GM23338 (cell line): ENCODE measurements at regions not wholly inside any gene's neighbourhood (a gene's known extent, or its start where the extent isn't known, plus 50 kb on each side); places are given as distances from the start of the nearest gene placed in this dataset.

Source experiments
- ATAC-seq: fragments of 200-7000 bp; cut with Tn5 transposase; 3 replicates; pipeline ENCODE4 v1.9.1; 2020
- DNase-seq: peaks from one replicate; pipeline ENCODE4 v3.0.0-alpha.2; 2015; ENCODE audit warnings: low spot score
- H2AFZ ChIP-seq: fragments of 200-600 bp; sonication (generic); 2 replicates; pipeline ENCODE4 v1.8.0; 2016; ENCODE audit warnings: antibody characterized with exemption, mild to moderate bottlenecking, moderate library complexity
- H3F3A ChIP-seq: fragments of 200-600 bp; sonication (generic); replicated peaks from 2 replicates; pipeline ENCODE4 v1.8.0; 2017; ENCODE audit warnings: antibody characterized with exemption, mixed run types, low read depth
- H3K27ac ChIP-seq: fragments of 200-600 bp; sonication (generic); 2 replicates; pipeline ENCODE4 v1.6.1; 2016; ENCODE audit warnings: low read depth
- H3K27me3 ChIP-seq: fragments of 200-600 bp; sonication (generic); 2 replicates; pipeline ENCODE4 v1.8.0; 2016; ENCODE audit warnings: mild to moderate bottlenecking, mixed run types, moderate library complexity; ENCODE audit not compliant: insufficient read depth
- H3K36me3 ChIP-seq: fragments of 200-600 bp; sonication (generic); 2 replicates; pipeline ENCODE4 v1.8.0; 2016; ENCODE audit warnings: mild to moderate bottlenecking; ENCODE audit not compliant: insufficient read depth
- H3K4me1 ChIP-seq: fragments of 200-600 bp; sonication (generic); 2 replicates; pipeline ENCODE4 v1.8.0; 2016; ENCODE audit warnings: mild to moderate bottlenecking, moderate library complexity; ENCODE audit not compliant: insufficient read depth
- H3K4me2 ChIP-seq: fragments of 200-600 bp; sonication (generic); 2 replicates; pipeline ENCODE4 v1.7.1; 2017; ENCODE audit warnings: mixed run types
- H3K4me3 ChIP-seq: fragments of 200-600 bp; sonication (generic); 2 replicates; pipeline ENCODE4 v1.6.1; 2016; ENCODE audit warnings: mixed run types
- H3K79me2 ChIP-seq: fragments of 200-600 bp; sonication (generic); replicated peaks from 2 replicates; pipeline ENCODE4 v1.8.0; 2017; ENCODE audit warnings: mild to moderate bottlenecking; ENCODE audit not compliant: insufficient read depth
- H3K9me2 ChIP-seq: fragments of 200-600 bp; sonication (generic); 2 replicates; pipeline ENCODE4 v1.8.0; 2017; ENCODE audit not compliant: insufficient read depth
- H4K20me1 ChIP-seq: fragments of 200-600 bp; sonication (generic); replicated peaks from 2 replicates; pipeline ENCODE4 v1.8.0; 2017; ENCODE audit warnings: mild to moderate bottlenecking; ENCODE audit not compliant: insufficient read depth
- H3K27ac Mint-ChIP-seq: 2 replicates; pipeline ENCODE4 v1.8.0; 2020; ENCODE audit warnings: inconsistent platforms, mild to moderate bottlenecking, moderate library complexity, mixed read lengths
- H3K27me3 Mint-ChIP-seq: 3 replicates; pipeline ENCODE4 v1.8.0; 2022; ENCODE audit warnings: low read depth, mild to moderate bottlenecking, moderate library complexity, mixed read lengths, inconsistent platforms; ENCODE audit not compliant: insufficient read depth, poor library complexity
- H3K36me3 Mint-ChIP-seq: 3 replicates; pipeline ENCODE4 v1.8.0; 2021; ENCODE audit warnings: low read depth, mild to moderate bottlenecking, inconsistent platforms, moderate library complexity, mixed read lengths
- H3K4me1 Mint-ChIP-seq: 3 replicates; pipeline ENCODE4 v1.8.0; 2020; ENCODE audit warnings: mild to moderate bottlenecking, inconsistent platforms, mixed read lengths
- H3K4me3 Mint-ChIP-seq: 3 replicates; pipeline ENCODE4 v1.8.0; 2021; ENCODE audit warnings: moderate library complexity, mild to moderate bottlenecking, inconsistent platforms, mixed read lengths
- H3K9me3 Mint-ChIP-seq: 3 replicates; pipeline ENCODE4 v1.8.0; 2020; ENCODE audit warnings: moderate library complexity, mild to moderate bottlenecking, inconsistent platforms, mixed read lengths
- CREB1 ChIP-seq: fragments of 250-450 bp; sonication (Bioruptor Pico); IDR thresholded peaks from 2 replicates; pipeline ENCODE4 v1.5.0; 2020; ENCODE audit warnings: low read depth, mild to moderate bottlenecking, moderate library complexity
- CTCF ChIP-seq, 2 experiments: fragments of 200-600 bp in 1 of 2; sonication (generic) in 1 of 2; conservative IDR thresholded peaks; 2 replicates each; pipeline versions ENCODE4 v1.5.1 to v1.6.1; 2016 to 2017; ENCODE audit warnings: antibody characterized with exemption in 2 of 2, low read depth in 2 of 2, mild to moderate bottlenecking in 2 of 2, moderate library complexity in 1 of 2
- EZH2phosphoT487 ChIP-seq: fragments of 200-600 bp; sonication (generic); IDR thresholded peaks from one replicate; pipeline ENCODE4 v1.8.1; 2018; ENCODE audit warnings: antibody characterized with exemption; ENCODE audit not compliant: unreplicated experiment
- NANOG ChIP-seq: IDR thresholded peaks from 2 replicates; pipeline ENCODE4 v1.6.1; 2016; ENCODE audit warnings: antibody characterized with exemption, borderline replicate concordance
- POLR2AphosphoS5 ChIP-seq: IDR thresholded peaks from 2 replicates; pipeline ENCODE4 v1.6.1; 2016; ENCODE audit warnings: antibody characterized with exemption, low read depth
- REST ChIP-seq: IDR thresholded peaks from one replicate; pipeline ENCODE4 v1.6.1; 2018; ENCODE audit warnings: antibody characterized with exemption; ENCODE audit not compliant: unreplicated experiment
- STAT1 ChIP-seq: IDR thresholded peaks from one replicate; pipeline ENCODE4 v1.6.1; 2016; ENCODE audit warnings: antibody characterized with exemption; ENCODE audit not compliant: unreplicated experiment
- ZNF114 ChIP-seq: fragments of 250-450 bp; sonication (Bioruptor Pico); IDR thresholded peaks from 2 replicates; pipeline ENCODE4 v1.5.0; 2020; ENCODE audit warnings: mild to moderate bottlenecking, moderate library complexity
- ZNF462 ChIP-seq: fragments of 250-450 bp; sonication (Bioruptor Pico); IDR thresholded peaks from 2 replicates; pipeline ENCODE4 v1.5.0; 2020; ENCODE audit warnings: mild to moderate bottlenecking, moderate library complexity
- TF ChIP-seq, protein P1 (sequence below): IDR thresholded peaks from 2 replicates; pipeline ENCODE4 v1.6.1; 2016; ENCODE audit warnings: antibody characterized with exemption

DNA sequence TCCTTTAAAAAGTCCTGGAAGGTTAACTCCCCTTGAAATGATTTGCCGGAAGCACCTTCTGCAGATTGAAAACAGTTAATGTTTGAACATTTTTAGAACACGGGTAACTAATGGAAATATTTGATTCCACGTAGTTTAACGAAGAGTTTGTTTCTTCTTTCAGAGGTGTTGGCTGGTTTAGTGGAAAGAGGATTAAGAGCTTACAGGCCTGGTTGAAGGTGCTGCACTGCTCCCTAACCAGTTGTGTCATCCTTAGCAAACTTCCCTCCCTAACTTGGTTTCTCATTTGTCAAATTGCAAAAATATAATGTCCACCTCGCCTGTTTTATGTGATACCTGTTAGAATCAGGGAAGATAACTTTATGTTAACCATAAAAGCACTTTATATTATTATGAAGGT is 243.0 kb upstream of the FZD8 start:
- TF ChIP-seq, protein P1, sequence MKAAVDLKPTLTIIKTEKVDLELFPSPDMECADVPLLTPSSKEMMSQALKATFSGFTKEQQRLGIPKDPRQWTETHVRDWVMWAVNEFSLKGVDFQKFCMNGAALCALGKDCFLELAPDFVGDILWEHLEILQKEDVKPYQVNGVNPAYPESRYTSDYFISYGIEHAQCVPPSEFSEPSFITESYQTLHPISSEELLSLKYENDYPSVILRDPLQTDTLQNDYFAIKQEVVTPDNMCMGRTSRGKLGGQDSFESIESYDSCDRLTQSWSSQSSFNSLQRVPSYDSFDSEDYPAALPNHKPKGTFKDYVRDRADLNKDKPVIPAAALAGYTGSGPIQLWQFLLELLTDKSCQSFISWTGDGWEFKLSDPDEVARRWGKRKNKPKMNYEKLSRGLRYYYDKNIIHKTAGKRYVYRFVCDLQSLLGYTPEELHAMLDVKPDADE, result no peak
- TF ChIP-seq CTCF (conservative IDR thresholded peaks at IDR 0.05; ENCODE audit: low read depth in 2 of 2) (no peak), STAT1 (no peak), POLR2AphosphoS5 (no peak), EZH2phosphoT487 (no peak), CREB1 (no peak), NANOG (no peak)
- H4K20me1 ChIP-seq, result no peaks in the 10 kb centered on the region
- no peaks in the 10 kb centered on the region for H3F3A ChIP-seq
- no peaks in the 10 kb centered on the region; the same call in 1 of the 2 replicates for H3K36me3 ChIP-seq
- no peak overlapping the region for H3K4me2 ChIP-seq
- H3K9me2 ChIP-seq, result no peaks in the 10 kb centered on the region; the same call in 1 of the 2 replicates
- peaks cover 4% of the 10 kb centered on the region for H3K27me3 Mint-ChIP-seq
- no peak for DNase-seq
- H3K36me3 Mint-ChIP-seq, result peaks cover 7% of the 10 kb centered on the region; the same call in 2 of the 3 replicates
- no peak overlapping the region for H3K27ac Mint-ChIP-seq
- peaks cover 8% of the 10 kb centered on the region; the same call in 1 of the 2 replicates for H3K4me1 ChIP-seq
- no peaks in the 10 kb centered on the region for H3K79me2 ChIP-seq
- ATAC-seq, result no peak; the same call in 2 of the 3 replicates
- H3K4me3 Mint-ChIP-seq, result no peak overlapping the region
- peaks cover 23% of the 10 kb centered on the region for H3K4me1 Mint-ChIP-seq
- no peaks in the 10 kb centered on the region for H3K27me3 ChIP-seq
- H3K4me3 ChIP-seq, result no peak overlapping the region
- no peak overlapping the region for H3K27ac ChIP-seq
- H3K9me3 Mint-ChIP-seq, result peaks cover 17% of the 10 kb centered on the region
- no peak overlapping the region for H2AFZ ChIP-seq

GRCh38 chr10:35884657-35885071 is 242.6 kb upstream of the FZD8 start:
- Mint-ChIP-seq H3K9me3 (peaks cover 13% of the 10 kb centered on the region), H3K27me3 (peaks cover 4% of the 10 kb centered on the region), H3K36me3 (peaks cover 4% of the 10 kb centered on the region; the same call in 2 of the 3 replicates), H3K4me1 (peaks cover 23% of the 10 kb centered on the region), H3K27ac (no peak overlapping the region), H3K4me3 (no peak overlapping the region)
- Histone ChIP-seq H2AFZ (no peak overlapping the region), H4K20me1 (no peaks in the 10 kb centered on the region), H3K9me2 (no peaks in the 10 kb centered on the region; the same call in 1 of the 2 replicates), H3K27me3 (no peaks in the 10 kb centered on the region), H3K36me3 (no peaks in the 10 kb centered on the region; the same call in 1 of the 2 replicates), H3K4me1 (peaks cover 8% of the 10 kb centered on the region; the same call in 1 of the 2 replicates), H3K79me2 (no peaks in the 10 kb centered on the region), H3K4me2 (0 out of 2 replicates have a peak overlapping the region, but pooled peaks have one; percentile 38), H3F3A (no peaks in the 10 kb centered on the region), H3K4me3 (no peak overlapping the region), H3K27ac (no peak overlapping the region)
- no peak for DNase-seq
- ATAC-seq, result peak; percentile 85
- TF ChIP-seq ZNF462 (CRISPR knock-in tag), result no peak
- no peak for TF ChIP-seq EZH2phosphoT487
- TF ChIP-seq REST, result no peak
- no peak for TF ChIP-seq ZNF114 (CRISPR knock-in tag)
